PC-9 (cell line): ENCODE measurements at regions not wholly inside any gene's neighbourhood (a gene's known extent, or its start where the extent isn't known, plus 50 kb on each side); places are given as distances from the start of the nearest gene placed in this dataset.
"Not testable (repeated sequence)": the region's sequence is repeated elsewhere in the genome, so short reads cannot be mapped to it uniquely, and the experiment has no call there.

ENCODE experiments used
- BruUV-seq: library from RNA; stranded (reverse); fragments of 400-500 nt; replicated peaks from 2 replicates; lab custom pipeline; 2021; lab: Mats Ljungman, UMichigan
- CTCF ChIA-PET: fragments of 300-600 bp; sonication (Branson Sonifier 250); formaldehyde crosslinking; loops from one replicate; lab custom pipeline; 2022; ENCODE audit warnings: antibody characterized with exemption; lab: Charles Lee
- POLR2A ChIA-PET: fragments of 300-600 bp; sonication (Branson Sonifier 250); formaldehyde crosslinking; loops from one replicate; lab custom pipeline; 2022; ENCODE audit warnings: antibody characterized with exemption; ENCODE audit not compliant: unreplicated experiment; lab: Charles Lee
- DNase-seq, 2 experiments: peaks; one replicate each; pipeline versions ENCODE4 v3.0.0 to v3.0.0-alpha.2; 2015 to 2022; ENCODE audit warnings: mixed read lengths in 1 of 2
- H2AFZ ChIP-seq: fragments of 200-600 bp; sonication (generic); 2 replicates; pipeline ENCODE4 v1.8.1; 2017; ENCODE audit warnings: antibody characterized with exemption
- H3F3A ChIP-seq: fragments of 200-600 bp; sonication (generic); 2 replicates; pipeline ENCODE4 v1.8.1; 2017; ENCODE audit warnings: antibody characterized with exemption, mild to moderate bottlenecking, low read depth; ENCODE audit not compliant: insufficient read depth
- H3K27ac ChIP-seq: fragments of 200-600 bp; sonication (generic); 2 replicates; pipeline ENCODE4 v1.6.1; 2016; ENCODE audit warnings: mixed run types
- H3K27me3 ChIP-seq: fragments of 200-600 bp; sonication (generic); 2 replicates; pipeline ENCODE4 v1.6.1; 2016; ENCODE audit warnings: low read depth, mixed run types; ENCODE audit not compliant: insufficient read depth
- H3K36me3 ChIP-seq: fragments of 200-600 bp; sonication (generic); 2 replicates; pipeline ENCODE4 v1.6.1; 2016; ENCODE audit warnings: low read depth, mixed run types
- H3K4me1 ChIP-seq: fragments of 200-600 bp; sonication (generic); replicated peaks from 2 replicates; pipeline ENCODE4 v1.6.1; 2016; ENCODE audit warnings: mixed run types; ENCODE audit not compliant: insufficient read depth
- H3K4me2 ChIP-seq: fragments of 200-600 bp; sonication (generic); 2 replicates; pipeline ENCODE4 v1.6.1; 2017; ENCODE audit warnings: mixed run types
- H3K4me3 ChIP-seq: fragments of 200-600 bp; sonication (generic); 2 replicates; pipeline ENCODE4 v1.6.1; 2016; ENCODE audit warnings: mixed run types
- H3K79me2 ChIP-seq: fragments of 200-600 bp; sonication (generic); 2 replicates; pipeline ENCODE4 v1.6.1; 2017; ENCODE audit warnings: low read depth, mixed run types
- H3K9me2 ChIP-seq: fragments of 200-600 bp; sonication (generic); 2 replicates; pipeline ENCODE4 v1.8.1; 2017; ENCODE audit warnings: mild to moderate bottlenecking; ENCODE audit not compliant: insufficient read depth
- H3K9me3 ChIP-seq: fragments of 200-600 bp; sonication (generic); 2 replicates; pipeline ENCODE4 v1.8.1; 2016; ENCODE audit warnings: low read depth; ENCODE audit not compliant: insufficient read depth
- H4K20me1 ChIP-seq: fragments of 200-600 bp; sonication (generic); 2 replicates; pipeline ENCODE4 v1.8.1; 2017; ENCODE audit not compliant: insufficient read depth
- EZH2 ChIP-seq: fragments of 200-600 bp; sonication (generic); IDR thresholded peaks from 2 replicates; pipeline ENCODE4 v1.8.0; 2017; ENCODE audit warnings: antibody characterized with exemption, low read depth
- intact Hi-C: fragments of 100-400 bp; cut with micrococcal nuclease; formaldehyde crosslinking; loops from one replicate; pipeline ENCODE4 v1.10.0; 2022; ENCODE audit not compliant: unreplicated experiment
- TF ChIP-seq, protein P1 (sequence below): fragments of 200-600 bp; sonication (generic); conservative IDR thresholded peaks from 2 replicates; pipeline ENCODE4 v1.6.1; 2017; ENCODE audit warnings: mixed run types, antibody characterized with exemption, mild to moderate bottlenecking, moderate library complexity

DNA sequence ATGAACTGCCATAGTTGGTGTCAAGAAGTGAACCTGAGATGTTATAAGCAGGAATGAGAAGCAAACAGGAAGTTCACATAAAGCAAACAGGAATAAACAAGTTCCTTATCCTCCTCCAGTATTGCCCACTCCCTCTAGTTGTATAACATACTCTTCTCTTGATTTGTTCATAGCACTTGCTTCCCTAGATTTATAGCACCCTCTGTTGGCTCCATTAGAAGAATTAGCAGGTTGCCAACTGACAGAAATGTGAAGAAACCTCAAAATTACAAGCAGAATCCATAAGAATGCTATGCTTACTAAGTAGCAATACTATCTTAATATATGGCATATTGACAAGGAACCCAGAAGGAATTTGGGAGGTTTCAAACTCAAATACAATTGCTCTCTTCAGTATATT lies 195.4 kb downstream of the TBX18 start:
- no TSS peak for BruUV-seq
- H2AFZ ChIP-seq, result no peak overlapping the region
- intact Hi-C loops, result no loop called here
- no peak for DNase-seq
- ChIA-PET POLR2A (no interaction called here), CTCF (no interaction called here)
- no peaks in the 10 kb centered on the region for H3K27me3 ChIP-seq
- H3K9me2 ChIP-seq, result no peaks in the 10 kb centered on the region
- H3K4me3 ChIP-seq, result no peak overlapping the region
- H3K4me1 ChIP-seq, result no peaks in the 10 kb centered on the region
- TF ChIP-seq EZH2, result no peak
- TF ChIP-seq, protein P1, sequence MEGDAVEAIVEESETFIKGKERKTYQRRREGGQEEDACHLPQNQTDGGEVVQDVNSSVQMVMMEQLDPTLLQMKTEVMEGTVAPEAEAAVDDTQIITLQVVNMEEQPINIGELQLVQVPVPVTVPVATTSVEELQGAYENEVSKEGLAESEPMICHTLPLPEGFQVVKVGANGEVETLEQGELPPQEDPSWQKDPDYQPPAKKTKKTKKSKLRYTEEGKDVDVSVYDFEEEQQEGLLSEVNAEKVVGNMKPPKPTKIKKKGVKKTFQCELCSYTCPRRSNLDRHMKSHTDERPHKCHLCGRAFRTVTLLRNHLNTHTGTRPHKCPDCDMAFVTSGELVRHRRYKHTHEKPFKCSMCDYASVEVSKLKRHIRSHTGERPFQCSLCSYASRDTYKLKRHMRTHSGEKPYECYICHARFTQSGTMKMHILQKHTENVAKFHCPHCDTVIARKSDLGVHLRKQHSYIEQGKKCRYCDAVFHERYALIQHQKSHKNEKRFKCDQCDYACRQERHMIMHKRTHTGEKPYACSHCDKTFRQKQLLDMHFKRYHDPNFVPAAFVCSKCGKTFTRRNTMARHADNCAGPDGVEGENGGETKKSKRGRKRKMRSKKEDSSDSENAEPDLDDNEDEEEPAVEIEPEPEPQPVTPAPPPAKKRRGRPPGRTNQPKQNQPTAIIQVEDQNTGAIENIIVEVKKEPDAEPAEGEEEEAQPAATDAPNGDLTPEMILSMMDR, result no peak; the same call in 1 of the 2 replicates
- no peaks in the 10 kb centered on the region for H3K36me3 ChIP-seq
- H3K9me3 ChIP-seq, result no peaks in the 10 kb centered on the region
- no peaks in the 10 kb centered on the region for H3F3A ChIP-seq
- no peaks in the 10 kb centered on the region for H3K79me2 ChIP-seq
- H3K27ac ChIP-seq, result no peak overlapping the region
- no peak overlapping the region for H3K4me2 ChIP-seq
- no peaks in the 10 kb centered on the region for H4K20me1 ChIP-seq

DNA sequence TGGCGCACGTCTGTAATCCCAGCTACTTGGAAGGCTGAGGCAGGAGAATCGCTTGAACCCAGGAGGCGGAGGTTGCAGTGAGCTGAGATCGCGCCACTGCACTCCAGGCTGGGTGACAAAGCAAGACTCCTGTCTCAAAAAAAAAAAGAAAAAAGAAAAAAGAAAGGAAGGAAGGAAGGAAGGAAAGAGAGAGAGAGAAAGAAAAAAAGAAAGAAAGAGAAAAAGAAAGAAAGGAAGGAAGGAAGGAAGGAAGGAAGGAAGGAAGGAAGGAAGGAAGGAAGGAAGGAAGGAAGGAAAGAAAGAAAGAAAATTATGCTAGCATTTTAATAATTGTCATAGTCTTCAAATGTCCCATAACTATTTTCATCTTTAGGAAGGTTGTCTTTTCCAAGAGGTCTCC lies 198.7 kb downstream of the TBX18 start:
- H3K79me2 ChIP-seq, intact Hi-C loops, POLR2A ChIA-PET, H3K27ac ChIP-seq, H3F3A ChIP-seq, H3K36me3 ChIP-seq, H3K4me3 ChIP-seq, DNase-seq, H2AFZ ChIP-seq, CTCF ChIA-PET, BruUV-seq, H3K27me3 ChIP-seq, H3K9me3 ChIP-seq, H3K4me1 ChIP-seq, H3K4me2 ChIP-seq, H3K9me2 ChIP-seq, H4K20me1 ChIP-seq: not testable (repeated sequence)

DNA sequence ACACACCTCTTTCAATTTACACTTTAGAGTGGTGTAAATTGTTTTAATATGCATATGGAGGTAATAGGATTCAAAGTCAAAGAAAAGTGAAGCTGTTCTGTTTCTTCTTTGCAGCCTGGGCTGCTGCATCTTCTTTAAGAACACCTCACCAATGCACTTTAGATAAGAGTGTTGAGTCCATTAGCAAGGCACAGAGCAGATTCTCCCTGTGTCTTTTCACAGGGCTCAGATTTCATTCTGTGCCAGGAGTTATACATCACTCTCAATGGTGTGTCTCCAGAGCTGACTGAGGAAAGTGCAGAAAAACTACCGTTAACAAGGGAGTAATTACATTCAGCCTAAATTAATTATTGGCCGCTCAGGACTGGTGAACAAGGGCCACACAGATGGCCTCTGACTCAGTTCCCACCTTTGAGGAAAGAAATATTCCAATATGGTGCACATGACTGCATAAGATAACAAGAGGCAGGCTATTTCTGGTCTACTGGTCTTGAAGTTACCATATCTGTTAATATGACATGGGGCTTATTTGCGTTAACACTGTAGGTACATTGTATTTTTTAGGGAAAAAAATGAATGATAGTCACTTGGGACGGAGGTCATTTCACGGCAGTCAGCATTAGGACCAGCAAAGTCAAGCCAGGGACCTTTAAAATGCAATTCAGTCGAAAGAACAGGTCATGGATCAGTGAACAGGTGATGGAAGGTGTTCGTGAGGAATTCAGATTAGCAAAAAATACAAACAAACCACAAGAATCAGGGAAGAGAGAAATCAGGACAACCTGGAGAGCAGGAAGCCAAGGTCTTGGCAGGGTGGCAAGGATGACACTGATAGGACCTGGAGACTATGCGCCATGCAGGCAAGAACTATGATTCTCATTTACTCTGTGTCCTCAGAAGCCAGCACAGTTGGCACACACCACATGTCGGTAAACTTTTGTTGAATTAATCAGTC lies 203.7 kb downstream of the TBX18 start:
- no peak overlapping the region for H3K27ac ChIP-seq
- H3F3A ChIP-seq, result no peaks in the 10 kb centered on the region
- H3K4me1 ChIP-seq, result no peaks in the 10 kb centered on the region
- no peaks in the 10 kb centered on the region for H3K9me3 ChIP-seq
- ChIA-PET POLR2A (no interaction called here), CTCF (no interaction called here)
- H3K4me3 ChIP-seq, result no peak overlapping the region
- no peak overlapping the region for H3K4me2 ChIP-seq
- no peaks in the 10 kb centered on the region for H3K36me3 ChIP-seq
- DNase-seq, result no peak
- H4K20me1 ChIP-seq, result no peaks in the 10 kb centered on the region
- no peaks in the 10 kb centered on the region for H3K27me3 ChIP-seq
- no peak overlapping the region for H2AFZ ChIP-seq
- no TSS peak for BruUV-seq
- TF ChIP-seq, protein P1, result no peak
- TF ChIP-seq EZH2, result no peak
- no peaks in the 10 kb centered on the region for H3K79me2 ChIP-seq
- H3K9me2 ChIP-seq, result no peaks in the 10 kb centered on the region
- intact Hi-C loops, result no loop called here
